Choroid plexus epithelial cell (primary cell): ENCODE measurements at regions not wholly inside any gene's neighbourhood (a gene's known extent, or its start where the extent isn't known, plus 50 kb on each side); places are given as distances from the start of the nearest gene placed in this dataset.

Source experiments
- DNase-seq: peaks from one replicate; pipeline ENCODE4 v3.0.0-alpha.2; 2010; ENCODE audit warnings: low read depth
- H3K4me3 ChIP-seq: 2 replicates; pipeline ENCODE4 v1.5.1; 2011; ENCODE audit warnings: low read depth, mild to moderate bottlenecking, control low read depth, low read length, moderate library complexity
- CTCF ChIP-seq: conservative IDR thresholded peaks from 2 replicates; pipeline ENCODE4 v1.5.1; 2011; ENCODE audit warnings: low read depth, mild to moderate bottlenecking, control low read depth, inconsistent platforms, low read length, moderate library complexity

DNA sequence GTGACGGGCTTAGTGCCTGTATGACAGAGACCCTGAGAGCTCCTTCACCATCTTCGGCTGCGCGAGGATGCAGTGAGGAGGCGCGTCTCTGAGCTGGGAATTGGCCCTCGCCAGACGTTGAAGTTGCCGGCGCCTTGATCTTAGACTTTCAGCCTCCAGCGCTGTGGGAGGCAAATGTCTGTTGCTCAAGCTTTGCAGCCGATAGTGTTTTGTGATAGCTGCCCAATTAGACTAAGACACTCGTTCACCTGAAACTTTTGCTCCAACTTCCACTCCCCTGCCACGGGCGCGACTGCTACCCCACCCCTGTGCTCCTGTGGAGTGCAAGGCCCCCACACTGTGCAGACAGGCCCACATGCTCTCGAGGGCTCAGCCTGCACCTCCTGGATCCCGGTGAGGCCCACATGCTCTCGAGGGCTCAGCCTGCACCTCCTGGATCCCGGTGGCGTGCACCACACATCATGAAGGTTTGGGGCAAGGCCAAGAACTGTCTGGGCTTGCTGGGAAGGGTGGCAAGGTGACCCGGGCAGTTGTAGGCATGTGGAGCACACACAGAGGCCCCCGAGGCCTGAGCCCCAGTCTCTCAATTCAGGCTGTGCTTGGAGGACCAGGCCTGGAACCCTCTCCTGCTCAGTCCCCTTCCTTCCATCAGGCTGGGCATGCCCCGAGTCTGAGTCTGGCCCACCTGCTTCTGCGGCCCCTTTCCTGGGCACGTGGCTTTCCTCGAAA lies 324.6 kb downstream of the TMEM121 start:
- H3K4me3 ChIP-seq: no peak overlapping the region
- DNase-seq: no peak
- TF ChIP-seq CTCF: no peak

DNA sequence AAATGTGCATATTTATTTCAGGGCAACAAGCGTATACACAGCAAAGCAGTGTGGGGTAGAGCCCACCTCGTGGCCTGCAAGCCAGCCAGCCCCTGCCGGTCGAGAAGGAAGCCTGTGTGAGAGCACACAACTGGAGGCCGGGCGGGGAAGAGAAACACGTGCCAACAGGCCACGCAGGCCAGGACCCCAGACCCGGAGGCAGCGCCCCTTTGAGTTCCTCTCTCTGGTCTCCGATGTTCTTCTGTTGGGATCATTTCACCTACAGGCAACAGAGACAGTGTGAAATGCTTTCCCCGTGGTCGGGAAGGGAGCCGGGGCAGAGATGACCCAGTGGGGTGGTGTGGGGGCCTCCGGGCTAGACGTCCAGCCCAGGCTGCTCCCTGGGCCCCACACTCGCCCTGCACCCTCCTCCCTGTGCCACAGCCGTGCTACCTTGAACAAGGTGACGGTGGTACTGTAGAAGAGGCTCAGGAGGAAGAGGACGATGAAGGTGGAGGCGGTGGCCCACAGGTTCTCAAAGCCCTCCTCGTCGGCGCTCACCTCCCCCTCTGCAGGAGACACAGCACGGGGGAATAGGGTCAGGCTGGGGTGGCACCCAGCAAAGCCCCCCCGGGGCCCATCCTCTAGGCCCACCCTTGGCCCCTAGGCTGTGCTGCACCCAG lies 325.5 kb downstream of the TMEM121 start:
- H3K4me3 ChIP-seq: no peak overlapping the region
- no peak for DNase-seq
- no peak for TF ChIP-seq CTCF

GRCh38 chr14:105852378-105853088 lies 326.1 kb downstream of the TMEM121 start:
- no peak for DNase-seq
- no peak for TF ChIP-seq CTCF
- H3K4me3 ChIP-seq: no peak overlapping the region

DNA sequence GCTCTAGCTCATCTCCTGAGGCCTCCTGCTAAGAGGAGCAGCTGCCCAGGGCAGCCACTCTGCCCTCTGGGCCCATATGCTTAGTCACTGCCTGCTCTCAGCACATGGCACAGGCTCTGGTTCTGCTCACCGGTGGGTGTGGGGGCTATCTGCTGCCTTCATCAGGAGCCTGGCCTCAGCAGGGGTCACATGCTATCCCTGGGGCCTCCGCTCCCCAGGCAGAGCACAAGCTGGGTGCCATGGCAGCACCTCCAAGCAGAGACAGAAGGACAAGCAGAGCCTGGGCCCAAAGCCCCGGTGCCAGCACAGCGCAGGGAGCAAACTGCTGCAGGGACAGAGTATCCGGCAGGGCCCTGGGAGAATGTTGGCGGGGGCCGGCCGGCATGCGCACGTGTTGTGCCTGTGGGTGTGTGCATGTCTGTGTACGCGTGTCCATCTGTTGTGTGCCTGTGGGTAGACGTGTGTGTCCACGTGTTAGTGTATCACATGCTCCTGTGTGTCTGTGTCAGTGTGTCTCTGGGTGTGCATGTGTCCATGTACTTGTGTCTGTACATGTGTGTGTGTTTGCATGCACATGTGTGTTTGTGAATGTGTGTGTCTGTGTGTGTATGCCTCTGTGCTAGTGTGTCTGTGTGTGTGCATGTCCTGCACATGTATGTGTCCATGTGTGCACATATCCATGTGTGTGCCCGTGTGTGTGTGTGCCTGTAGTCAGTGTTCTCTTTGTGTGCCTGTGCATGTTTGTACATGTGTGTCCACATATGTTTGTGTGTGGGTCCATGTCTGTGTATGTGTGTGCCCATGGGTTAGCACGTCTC lies 326.9 kb downstream of the TMEM121 start:
- no peak for DNase-seq
- H3K4me3 ChIP-seq: no peak overlapping the region
- no peak for TF ChIP-seq CTCF

DNA sequence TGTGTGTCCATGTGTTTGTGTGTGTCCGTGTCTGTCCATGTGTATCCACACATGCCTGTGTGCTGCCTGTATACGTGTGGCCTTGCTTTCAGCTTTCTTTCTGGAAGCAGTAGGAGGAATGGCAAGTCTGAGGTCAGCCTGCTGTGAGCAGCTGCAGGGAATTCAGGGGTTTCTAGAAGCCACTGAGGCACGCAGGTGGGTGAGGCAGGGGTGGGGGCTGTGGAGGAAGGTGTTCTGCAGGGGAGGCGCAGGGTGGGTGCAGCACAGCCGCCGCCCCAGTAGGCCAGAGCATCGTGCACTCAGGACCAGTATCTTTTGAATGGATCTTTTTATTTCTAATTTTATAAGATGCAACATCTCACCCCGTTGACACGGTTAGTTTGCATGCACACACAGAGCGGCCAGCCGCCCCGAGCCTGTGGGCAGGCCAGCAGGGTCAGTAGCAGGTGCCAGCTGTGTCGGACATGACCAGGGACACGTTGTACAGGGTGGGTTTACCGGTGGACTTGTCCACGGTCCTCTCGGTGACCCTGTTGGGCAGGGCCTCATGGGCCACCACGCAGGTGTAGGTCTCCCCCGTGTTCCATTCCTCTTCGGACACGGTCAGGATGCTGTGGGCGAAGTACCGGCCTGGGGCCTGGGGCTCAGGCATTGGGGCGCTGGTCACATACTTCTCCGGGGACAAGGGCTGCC lies 327.7 kb downstream of the TMEM121 start:
- TF ChIP-seq CTCF: no peak
- DNase-seq: no peak
- no peak overlapping the region for H3K4me3 ChIP-seq

DNA sequence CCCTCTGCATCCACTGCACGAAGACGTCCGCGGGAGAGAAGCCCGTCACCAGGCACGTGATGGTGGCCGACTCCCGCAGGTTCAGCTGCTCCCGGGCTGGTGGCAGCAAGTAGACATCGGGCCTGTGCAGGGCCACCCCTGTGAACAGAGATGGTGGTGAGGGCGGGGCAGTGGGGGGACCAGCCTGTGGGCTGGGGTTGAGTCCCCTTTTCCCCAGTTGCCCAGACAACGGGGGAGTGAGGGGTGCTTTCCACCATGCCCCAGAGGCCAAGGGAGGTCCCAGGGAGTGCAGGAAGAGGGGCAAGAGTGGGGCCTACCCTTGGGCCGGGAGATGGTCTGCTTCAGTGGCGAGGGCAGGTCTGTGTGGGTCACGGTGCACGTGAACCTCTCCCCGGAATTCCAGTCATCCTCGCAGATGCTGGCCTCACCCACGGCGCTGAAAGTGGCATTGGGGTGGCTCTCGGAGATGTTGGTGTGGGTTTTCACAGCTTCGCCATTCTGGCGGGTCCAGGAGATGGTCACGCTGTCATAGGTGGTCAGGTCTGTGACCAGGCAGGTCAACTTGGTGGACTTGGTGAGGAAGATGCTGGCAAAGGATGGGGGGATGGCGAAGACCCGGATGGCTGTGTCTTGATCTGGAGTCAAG lies 328.3 kb downstream of the TMEM121 start:
- no peak overlapping the region for H3K4me3 ChIP-seq
- no peak for TF ChIP-seq CTCF
- no peak for DNase-seq
